Breast epithelium (tissue), 4 donors: ENCODE measurements at regions not wholly inside any gene's neighbourhood (a gene's known extent, or its start where the extent isn't known, plus 50 kb on each side); places are given as distances from the start of the nearest gene placed in this dataset.
"Not testable (repeated sequence)": the region's sequence is repeated elsewhere in the genome, so short reads cannot be mapped to it uniquely, and the experiment has no call there.

Experiments used
- DNase-seq, 2 donors: peaks; one replicate each; pipeline ENCODE4 v3.0.0-alpha.2; 2019; ENCODE audit warnings: low spot score in 2 of 2
- H3K27ac ChIP-seq, 2 donors: fragments of 200-600 bp; sonication (generic) in 1 of 2; one replicate each; pipeline ENCODE4 v1.5.1; 2016 to 2019; ENCODE audit warnings: mild to moderate bottlenecking in 1 of 2
- H3K27me3 ChIP-seq, 2 donors: fragments of 200-600 bp; sonication (generic) in 1 of 2; one replicate each; pipeline versions ENCODE4 v1.5.1 to v1.6.0; 2017 to 2019; ENCODE audit warnings: control low read depth in 1 of 2, mild to moderate bottlenecking in 1 of 2
- H3K36me3 ChIP-seq: fragments of 200-600 bp; one replicate; pipeline ENCODE4 v1.5.1; 2019
- H3K4me1 ChIP-seq, 2 donors: fragments of 200-600 bp; sonication (generic); one replicate each; pipeline ENCODE4 v1.5.1; 2016 to 2019; ENCODE audit warnings: control low read depth in 1 of 2
- H3K4me3 ChIP-seq, 3 donors: fragments of 200-600 bp; sonication (generic); 1 replicate in 2 of 3; 2 replicates in 1 of 3; pipeline ENCODE4 v1.5.1; 2016 to 2019; ENCODE audit warnings: mild to moderate bottlenecking in 3 of 3, moderate library complexity in 2 of 3
- H3K9me3 ChIP-seq, 2 donors: fragments of 200-600 bp; sonication (generic) in 1 of 2; one replicate each; pipeline ENCODE4 v1.5.1; 2016 to 2019; ENCODE audit warnings: control low read depth in 1 of 2
- CTCF ChIP-seq, 3 donors: fragments of 450-650 bp; IDR thresholded peaks; one replicate each; pipeline ENCODE4 v1.5.1; 2016 to 2017; ENCODE audit warnings: antibody characterized with exemption in 3 of 3, mild to moderate bottlenecking in 3 of 3, moderate library complexity in 3 of 3
- POLR2A ChIP-seq: fragments of 450-650 bp; IDR thresholded peaks from one replicate; pipeline ENCODE4 v1.6.1; 2016; ENCODE audit warnings: antibody characterized with exemption, mild to moderate bottlenecking, moderate library complexity
- POLR2AphosphoS5 ChIP-seq, 3 donors: sonication (generic); formaldehyde crosslinking; IDR thresholded peaks; one replicate each; pipeline ENCODE4 v1.6.1; 2017; ENCODE audit warnings: antibody characterized with exemption in 3 of 3
- intact Hi-C: fragments of 100-400 bp; cut with DNase I; formaldehyde crosslinking; loops from one replicate; pipeline ENCODE4 v1.15.1; 2023; ENCODE audit warnings: low total_unique reads

- TF ChIP-seq POLR2AphosphoS5 (IDR thresholded peaks at IDR 0.05): no peak
- no peak for TF ChIP-seq CTCF (IDR thresholded peaks at IDR 0.05)
- no peak for TF ChIP-seq POLR2A
- H3K36me3 ChIP-seq: no peaks in the 10 kb centered on the region
- H3K4me1 ChIP-seq: no peaks in the 10 kb centered on the region
- H3K27ac ChIP-seq: no peak overlapping the region
- peaks cover 0 to 3% of the 10 kb centered on the region in 2 donors for H3K9me3 ChIP-seq
- H3K4me3 ChIP-seq: no peak overlapping the region
- no peak for DNase-seq
- intact Hi-C loops: no loop called here
- no peaks in the 10 kb centered on the region for H3K27me3 ChIP-seq
Measured at GRCh38 chr11:129546266-129546665, 170.6 kb downstream of the BARX2 start.

DNA sequence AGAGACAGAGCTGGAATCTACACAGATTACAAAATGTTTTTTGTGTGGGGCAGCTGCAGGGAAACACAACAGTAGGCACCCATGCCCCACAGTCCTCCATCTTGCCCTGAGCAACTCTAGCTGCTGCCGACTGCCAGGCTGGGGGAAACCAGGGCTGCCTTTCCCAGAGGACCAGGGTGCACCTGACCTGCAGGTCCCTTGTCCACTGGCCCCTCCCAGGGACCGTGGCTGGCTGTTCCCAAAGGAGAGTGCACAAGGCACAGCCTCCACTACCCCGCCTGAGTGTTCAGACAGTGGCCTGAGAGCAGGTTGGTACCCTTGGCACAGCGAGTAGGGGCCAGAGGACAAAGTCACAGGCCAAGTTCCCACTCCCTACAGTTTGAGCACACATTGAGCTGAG, 181.8 kb downstream of the BARX2 start:
- H3K36me3 ChIP-seq: no peaks in the 10 kb centered on the region
- H3K9me3 ChIP-seq: no peaks in the 10 kb centered on the region
- H3K27ac ChIP-seq: no peak overlapping the region
- H3K27me3 ChIP-seq: no peaks in the 10 kb centered on the region
- H3K4me3 ChIP-seq: no peak overlapping the region
- H3K4me1 ChIP-seq: no peaks in the 10 kb centered on the region
- no peak for DNase-seq
- intact Hi-C loops: no loop called here
- TF ChIP-seq POLR2A (no peak), CTCF (IDR thresholded peaks at IDR 0.05) (no peak), POLR2AphosphoS5 (IDR thresholded peaks at IDR 0.05) (no peak)

DNA sequence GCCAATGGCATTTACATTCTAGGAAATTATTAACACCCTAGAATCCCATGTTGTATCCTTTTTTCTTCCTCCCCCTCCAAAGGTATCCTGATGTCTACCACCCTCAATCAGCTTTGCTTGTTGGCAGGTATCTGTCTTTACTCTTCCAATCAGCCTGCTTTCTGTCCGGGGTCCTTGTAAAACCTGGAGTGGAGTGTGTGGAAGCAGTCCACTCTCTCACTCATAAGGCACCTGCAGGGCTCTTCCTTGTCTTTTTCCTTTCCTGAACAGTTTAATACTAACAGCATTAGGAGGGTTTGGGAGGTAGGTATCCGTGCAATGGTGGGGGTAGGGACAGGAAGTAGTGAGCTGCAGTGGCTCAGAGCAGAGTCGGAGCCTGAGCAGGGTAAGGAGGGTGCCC, 193.4 kb downstream of the BARX2 start:
- no peak for DNase-seq
- intact Hi-C loops: no loop called here
- no peak for TF ChIP-seq POLR2AphosphoS5 (IDR thresholded peaks at IDR 0.05)
- no peak for TF ChIP-seq CTCF (IDR thresholded peaks at IDR 0.05)
- TF ChIP-seq POLR2A: no peak
- H3K27ac ChIP-seq: no peak overlapping the region
- no peaks in the 10 kb centered on the region for H3K36me3 ChIP-seq
- H3K4me3 ChIP-seq: no peak overlapping the region
- H3K4me1 ChIP-seq: no peaks in the 10 kb centered on the region
- H3K9me3 ChIP-seq: peaks cover 9 to 18% of the 10 kb centered on the region in 2 donors
- no peaks in the 10 kb centered on the region for H3K27me3 ChIP-seq

- not testable (repeated sequence) for DNase-seq, H3K27me3 ChIP-seq, H3K4me3 ChIP-seq, H3K27ac ChIP-seq, H3K4me1 ChIP-seq, H3K36me3 ChIP-seq
- peaks cover 9 to 28% of the 10 kb centered on the region in 2 donors for H3K9me3 ChIP-seq
- intact Hi-C loops: loop anchor here (10.0 kb wide), 1 partner anchor 1712 kb away; no protein-coding TSS in a partner anchor
Measured at GRCh38 chr11:129572667-129573066, 197.0 kb downstream of the BARX2 start.

DNA sequence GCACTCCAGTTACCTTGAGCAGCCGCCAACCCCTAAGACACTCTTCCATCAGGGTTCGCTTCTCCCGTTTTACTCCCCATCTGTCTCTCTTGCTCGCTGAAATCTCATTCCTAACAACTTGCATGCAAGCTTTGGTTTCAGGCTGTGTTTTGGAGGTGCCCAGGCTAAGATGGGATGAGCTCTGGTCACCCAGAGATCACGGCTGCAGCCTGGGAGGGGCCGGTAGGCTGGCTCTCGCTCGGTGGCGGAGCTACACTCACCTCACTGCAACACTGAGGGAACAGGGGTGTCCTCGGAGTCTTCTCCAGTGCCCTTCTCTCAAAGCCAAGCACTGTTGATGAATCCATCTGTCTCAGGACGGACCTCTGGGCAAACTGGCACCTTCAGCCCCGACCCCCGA, 197.5 kb downstream of the BARX2 start:
- H3K27me3 ChIP-seq: no peaks in the 10 kb centered on the region
- intact Hi-C loops: loop anchor here (10.0 kb wide), 1 partner anchor 1712 kb away; no protein-coding TSS in a partner anchor
- peaks cover 9 to 28% of the 10 kb centered on the region in 2 donors for H3K9me3 ChIP-seq
- no peak overlapping the region for H3K27ac ChIP-seq
- TF ChIP-seq CTCF (IDR thresholded peaks at IDR 0.05) (no peak), POLR2AphosphoS5 (IDR thresholded peaks at IDR 0.05) (no peak), POLR2A (no peak)
- no peak for DNase-seq
- no peaks in the 10 kb centered on the region for H3K4me1 ChIP-seq
- H3K36me3 ChIP-seq: no peaks in the 10 kb centered on the region
- no peak overlapping the region for H3K4me3 ChIP-seq

DNA sequence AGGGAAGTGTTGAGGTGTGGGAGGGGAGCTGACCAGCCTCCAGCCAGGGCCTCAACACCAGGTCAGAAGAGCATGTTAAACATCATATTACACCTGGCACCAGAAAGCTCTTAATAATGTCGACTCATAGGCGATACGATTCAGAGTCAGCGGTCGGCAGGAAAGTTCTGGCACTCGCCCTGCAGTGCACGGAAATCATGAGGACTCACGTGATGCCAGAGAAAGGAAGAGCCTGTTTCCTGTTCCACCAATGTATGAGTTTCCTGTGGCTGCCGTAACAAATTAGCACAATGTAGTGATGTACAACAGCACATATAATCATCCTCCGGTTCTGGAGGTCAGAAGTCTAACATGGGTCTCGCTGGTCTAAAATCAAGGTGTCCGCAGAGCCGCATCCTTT, 198.8 kb downstream of the BARX2 start:
- TF ChIP-seq POLR2AphosphoS5 (IDR thresholded peaks at IDR 0.05): no peak
- TF ChIP-seq CTCF (IDR thresholded peaks at IDR 0.05): no peak
- no peak for TF ChIP-seq POLR2A

More for the DNA sequence above, 198.8 kb downstream of the BARX2 start:
- H3K27ac ChIP-seq: no peak overlapping the region
- H3K36me3 ChIP-seq: no peaks in the 10 kb centered on the region
- H3K4me3 ChIP-seq: no peak overlapping the region
- no peaks in the 10 kb centered on the region for H3K4me1 ChIP-seq
- peaks cover 5 to 24% of the 10 kb centered on the region in 2 donors for H3K9me3 ChIP-seq
- no peaks in the 10 kb centered on the region for H3K27me3 ChIP-seq
- intact Hi-C loops: loop anchor here (10.0 kb wide), 1 partner anchor 1710 kb away; no protein-coding TSS in a partner anchor
- DNase-seq: no peak
